ENCODE measurements at regions not wholly inside any gene's neighbourhood (a gene's known extent, or its start where the extent isn't known, plus 50 kb on each side); places are given as distances from the start of the nearest gene placed in this dataset.
"Not testable (repeated sequence)": the region's sequence is repeated elsewhere in the genome, so short reads cannot be mapped to it uniquely, and the experiment has no call there.

- no peak overlapping the region for H3K27ac ChIP-seq
- no peak for DNase-seq (ENCODE audit: low spot score)
- ChIA-PET CTCF (interaction anchor here (0.6 kb wide), 1 partner anchor 21 kb away, joined by 4 read pairs; no protein-coding TSS in a partner anchor), POLR2A (ENCODE audit: low non-redundant PET) (no interaction called here)
- TF ChIP-seq CTCF (conservative IDR thresholded peaks at IDR 0.05; ENCODE audit: low read depth): no peak
These were observed 115.5 kb downstream of the NFKBIZ start for GRCh38 chr3:101964861-101965260.

GRCh38 chr3:101966226-101966625, 116.9 kb downstream of the NFKBIZ start:
- CTCF ChIA-PET: interaction anchor here (0.6 kb wide), 1 partner anchor 27 kb away, joined by 3 read pairs; no protein-coding TSS in a partner anchor
- POLR2A ChIA-PET (ENCODE audit: low non-redundant PET): no interaction called here
- DNase-seq (ENCODE audit: low spot score): no peak
- TF ChIP-seq CTCF (conservative IDR thresholded peaks at IDR 0.05; ENCODE audit: low read depth): no peak
- no peak overlapping the region for H3K27ac ChIP-seq

GRCh38 chr3:101970212-101970611, 120.9 kb downstream of the NFKBIZ start:
- no peak overlapping the region for H3K27ac ChIP-seq
- no peak for TF ChIP-seq CTCF (conservative IDR thresholded peaks at IDR 0.05; ENCODE audit: low read depth)
- DNase-seq (ENCODE audit: low spot score): no peak
- ChIA-PET CTCF (no interaction called here), POLR2A (ENCODE audit: low non-redundant PET) (no interaction called here)

GRCh38 chr3:101970905-101971304, 121.6 kb downstream of the NFKBIZ start:
- DNase-seq (ENCODE audit: low spot score): no peak
- no peak overlapping the region for H3K27ac ChIP-seq
- POLR2A ChIA-PET (ENCODE audit: low non-redundant PET): no interaction called here
- TF ChIP-seq CTCF (conservative IDR thresholded peaks at IDR 0.05; ENCODE audit: low read depth): no peak
- CTCF ChIA-PET: no interaction called here

GRCh38 chr3:101972430-101973162, 123.3 kb downstream of the NFKBIZ start:
- ChIA-PET POLR2A (ENCODE audit: low non-redundant PET) (no interaction called here), CTCF (no interaction called here)
- no peak overlapping the region for H3K27ac ChIP-seq
- TF ChIP-seq CTCF (conservative IDR thresholded peaks at IDR 0.05; ENCODE audit: low read depth): no peak
- no peak for DNase-seq (ENCODE audit: low spot score)

- ChIA-PET CTCF (no interaction called here), POLR2A (ENCODE audit: low non-redundant PET) (no interaction called here)
- no peak for TF ChIP-seq CTCF (conservative IDR thresholded peaks at IDR 0.05; ENCODE audit: low read depth)
- DNase-seq (ENCODE audit: low spot score): no peak
- H3K27ac ChIP-seq: no peak overlapping the region
These were observed 123.8 kb downstream of the NFKBIZ start for GRCh38 chr3:101973163-101973505.

GRCh38 chr3:101975415-101975814, 126.1 kb downstream of the NFKBIZ start:
- H3K27ac ChIP-seq; POLR2A ChIA-PET (ENCODE audit: low non-redundant PET); DNase-seq (ENCODE audit: low spot score); CTCF ChIA-PET: not testable (repeated sequence)
